Caki2 (cell line): ENCODE measurements at regions not wholly inside any gene's neighbourhood (a gene's known extent, or its start where the extent isn't known, plus 50 kb on each side); places are given as distances from the start of the nearest gene placed in this dataset.
A peak's percentile ranks its signal among the peaks of the same experiment; 100 is the strongest.
"Not testable (repeated sequence)": the region's sequence is repeated elsewhere in the genome, so short reads cannot be mapped to it uniquely, and the experiment has no call there.

ENCODE experiments used
- DNase-seq: peaks from one replicate; pipeline ENCODE4 v3.0.0-alpha.2; 2015; ENCODE audit warnings: low read depth
- in situ Hi-C: cut with HindIII; loops from 2 replicates; pipeline ENCODE4 v1.10.0; 2016; ENCODE audit warnings: low sequenced_read_pairs, low pct_unique_long_range_greater_than_20kb, mixed read lengths

- DNase-seq = no peak
- in situ Hi-C loops = no loop called here
Observed at GRCh38 chr1:88300752-88301263, 383.3 kb upstream of the PKN2 start.

GRCh38 chr1:88302843-88303486 is 381.1 kb upstream of the PKN2 start:
- in situ Hi-C loops = no loop called here
- DNase-seq = peak; percentile 2

GRCh38 chr1:88311265-88311664 is 372.8 kb upstream of the PKN2 start:
- in situ Hi-C loops = no loop called here
- DNase-seq = no peak

GRCh38 chr1:88311907-88312306 is 372.2 kb upstream of the PKN2 start:
- DNase-seq = no peak
- in situ Hi-C loops = no loop called here

- in situ Hi-C loops = no loop called here
- DNase-seq = no peak
Observed at GRCh38 chr1:88317396-88317795, 366.7 kb upstream of the PKN2 start.

- no peak for DNase-seq
- in situ Hi-C loops = no loop called here
Observed at GRCh38 chr1:88318740-88319139, 365.3 kb upstream of the PKN2 start.

- no peak for DNase-seq
- in situ Hi-C loops = no loop called here
Observed at GRCh38 chr1:88320291-88320690, 363.8 kb upstream of the PKN2 start.

- in situ Hi-C loops = no loop called here
- DNase-seq = no peak
Observed at GRCh38 chr1:88321706-88322105, 362.4 kb upstream of the PKN2 start.

GRCh38 chr1:88324899-88325298 is 359.2 kb upstream of the PKN2 start:
- in situ Hi-C loops = no loop called here

GRCh38 chr1:88327391-88328267 is 356.4 kb upstream of the PKN2 start:
- peak; percentile 64 for DNase-seq

More at GRCh38 chr1:88324899-88325298, 359.2 kb upstream of the PKN2 start:
- DNase-seq = no peak

GRCh38 chr1:88330201-88330600 is 353.9 kb upstream of the PKN2 start:
- in situ Hi-C loops = no loop called here
- no peak for DNase-seq

More at GRCh38 chr1:88327391-88328267, 356.4 kb upstream of the PKN2 start:
- in situ Hi-C loops = no loop called here

GRCh38 chr1:88333086-88333695 is 350.9 kb upstream of the PKN2 start:
- in situ Hi-C loops = no loop called here
- DNase-seq = no peak

- DNase-seq = no peak
- in situ Hi-C loops = no loop called here
Observed at GRCh38 chr1:88341447-88341846, 342.6 kb upstream of the PKN2 start.

- in situ Hi-C loops, DNase-seq: not testable (repeated sequence)
Observed at GRCh38 chr1:88342081-88342480, 342.0 kb upstream of the PKN2 start.

GRCh38 chr1:88350648-88351047 is 333.4 kb upstream of the PKN2 start:
- in situ Hi-C loops = no loop called here
- DNase-seq = no peak

- in situ Hi-C loops = no loop called here
- no peak for DNase-seq
Observed at GRCh38 chr1:88351960-88352359, 332.1 kb upstream of the PKN2 start.

GRCh38 chr1:88354256-88354655 is 329.8 kb upstream of the PKN2 start:
- in situ Hi-C loops = no loop called here
- DNase-seq = no peak

GRCh38 chr1:88357729-88358128 is 326.3 kb upstream of the PKN2 start:
- DNase-seq = no peak
- in situ Hi-C loops = no loop called here

- in situ Hi-C loops = no loop called here
- DNase-seq = no peak
Observed at GRCh38 chr1:88371436-88372023, 312.5 kb upstream of the PKN2 start.
